ENCODE measurements at regions not wholly inside any gene's neighbourhood (a gene's known extent, or its start where the extent isn't known, plus 50 kb on each side); places are given as distances from the start of the nearest gene placed in this dataset.

- TF ChIP-seq CTCF (IDR thresholded peaks at IDR 0.05; ENCODE audit: insufficient read depth, low read length, poor library complexity, severe bottlenecking), result no peak
- no peak for TF ChIP-seq EZH2phosphoT487 (conservative IDR thresholded peaks at IDR 0.05; ENCODE audit: low read length)
Observed at GRCh38 chr1:239219679-239220078, 166.7 kb upstream of the CHRM3 start.
